ENCODE measurements at regions not wholly inside any gene's neighbourhood (a gene's known extent, or its start where the extent isn't known, plus 50 kb on each side); places are given as distances from the start of the nearest gene placed in this dataset.
"Not testable (repeated sequence)": the region's sequence is repeated elsewhere in the genome, so short reads cannot be mapped to it uniquely, and the experiment has no call there.

GRCh38 chr10:44749151-44749550, 162.0 kb upstream of the TMEM72 start:
- DNase-seq = no peak

- peak; percentile 98 for DNase-seq
Measured at GRCh38 chr10:44752451-44753441, 158.4 kb upstream of the TMEM72 start.

GRCh38 chr10:44754355-44754754, 156.8 kb upstream of the TMEM72 start:
- not testable (repeated sequence) for DNase-seq

- DNase-seq = peak; percentile 41
Measured at GRCh38 chr10:44755481-44755880, 155.7 kb upstream of the TMEM72 start.

- DNase-seq = peak; percentile 78
Measured at GRCh38 chr10:44756216-44756615, 154.9 kb upstream of the TMEM72 start.

GRCh38 chr10:44757551-44758205, 153.5 kb upstream of the TMEM72 start:
- DNase-seq = no peak

- no peak for DNase-seq
Measured at GRCh38 chr10:44759122-44759521, 152.0 kb upstream of the TMEM72 start.

- DNase-seq = peak; percentile 18
Measured at GRCh38 chr10:44760513-44760912, 150.6 kb upstream of the TMEM72 start.

GRCh38 chr10:44761076-44761475, 150.1 kb upstream of the TMEM72 start:
- DNase-seq = peak; percentile 79

GRCh38 chr10:44763331-44763730, 147.8 kb upstream of the TMEM72 start:
- no peak for DNase-seq

GRCh38 chr10:44765299-44765698, 145.8 kb upstream of the TMEM72 start:
- no peak for DNase-seq

- DNase-seq = no peak
Measured at GRCh38 chr10:44766631-44767030, 144.5 kb upstream of the TMEM72 start.

GRCh38 chr10:44769450-44769849, 141.7 kb upstream of the TMEM72 start:
- DNase-seq = no peak

- DNase-seq = no peak
Measured at GRCh38 chr10:44771233-44771995, 139.7 kb upstream of the TMEM72 start.

- no peak for DNase-seq
Measured at GRCh38 chr10:44773565-44773964, 137.6 kb upstream of the TMEM72 start.

GRCh38 chr10:44774676-44775401, 136.3 kb upstream of the TMEM72 start:
- no peak for DNase-seq

GRCh38 chr10:44775402-44775741, 135.8 kb upstream of the TMEM72 start:
- no peak for DNase-seq

- DNase-seq = no peak
Measured at GRCh38 chr10:44776181-44776580, 135.0 kb upstream of the TMEM72 start.

GRCh38 chr10:44779511-44779910, 131.6 kb upstream of the TMEM72 start:
- no peak for DNase-seq

- DNase-seq = no peak
Measured at GRCh38 chr10:44780426-44780825, 130.7 kb upstream of the TMEM72 start.

- DNase-seq = peak; percentile 26
Measured at GRCh38 chr10:44781131-44781530, 130.0 kb upstream of the TMEM72 start.

GRCh38 chr10:44786286-44786850, 124.8 kb upstream of the TMEM72 start:
- DNase-seq = peak; percentile 57

All from fibroblast of upper back skin (primary cell).